NCI-H2081 treated with DMSO at 0.1 percent for 48 hours (cell line): ENCODE measurements at regions not wholly inside any gene's neighbourhood (a gene's known extent, or its start where the extent isn't known, plus 50 kb on each side); places are given as distances from the start of the nearest gene placed in this dataset.
"Not testable (repeated sequence)": the region's sequence is repeated elsewhere in the genome, so short reads cannot be mapped to it uniquely, and the experiment has no call there.

Source experiments
- DNase-seq: peaks from one replicate; lab custom pipeline; 2025; lab: John Stamatoyannopoulos, UW

GRCh38 chr10:124242791-124243190 is 149.4 kb upstream of the CHST15 start:
- DNase-seq = no peak

GRCh38 chr10:124242365-124242764 is 149.0 kb upstream of the CHST15 start:
- no peak for DNase-seq

- not testable (repeated sequence) for DNase-seq
These were observed 148.1 kb upstream of the CHST15 start for GRCh38 chr10:124241510-124241909.

GRCh38 chr10:124240839-124241291 is 147.5 kb upstream of the CHST15 start:
- DNase-seq = no peak

GRCh38 chr10:124239696-124240095 is 146.3 kb upstream of the CHST15 start:
- DNase-seq = no peak

- no peak for DNase-seq
These were observed 145.7 kb upstream of the CHST15 start for GRCh38 chr10:124239134-124239533.

- DNase-seq = no peak
These were observed 145.0 kb upstream of the CHST15 start for GRCh38 chr10:124238367-124238766.

GRCh38 chr10:124237282-124237961 is 144.0 kb upstream of the CHST15 start:
- DNase-seq = no peak

- DNase-seq = no peak
These were observed 143.4 kb upstream of the CHST15 start for GRCh38 chr10:124236816-124237215.

GRCh38 chr10:124236136-124236535 is 142.7 kb upstream of the CHST15 start:
- DNase-seq = no peak

- no peak for DNase-seq
These were observed 141.8 kb upstream of the CHST15 start for GRCh38 chr10:124235232-124235631.

GRCh38 chr10:124233546-124234138 is 140.2 kb upstream of the CHST15 start:
- no peak for DNase-seq

GRCh38 chr10:124232686-124233545 is 139.5 kb upstream of the CHST15 start:
- DNase-seq = no peak

- no peak for DNase-seq
These were observed 138.1 kb upstream of the CHST15 start for GRCh38 chr10:124231168-124232155.

- no peak for DNase-seq
These were observed 137.3 kb upstream of the CHST15 start for GRCh38 chr10:124230635-124231167.

- no peak for DNase-seq
These were observed 136.7 kb upstream of the CHST15 start for GRCh38 chr10:124229989-124230634.

GRCh38 chr10:124229201-124229988 is 136.0 kb upstream of the CHST15 start:
- DNase-seq = no peak

- DNase-seq = no peak
These were observed 135.1 kb upstream of the CHST15 start for GRCh38 chr10:124228471-124228870.

GRCh38 chr10:124227988-124228387 is 134.6 kb upstream of the CHST15 start:
- no peak for DNase-seq
